ENCODE measurements at regions not wholly inside any gene's neighbourhood (a gene's known extent, or its start where the extent isn't known, plus 50 kb on each side); places are given as distances from the start of the nearest gene placed in this dataset.

DNA sequence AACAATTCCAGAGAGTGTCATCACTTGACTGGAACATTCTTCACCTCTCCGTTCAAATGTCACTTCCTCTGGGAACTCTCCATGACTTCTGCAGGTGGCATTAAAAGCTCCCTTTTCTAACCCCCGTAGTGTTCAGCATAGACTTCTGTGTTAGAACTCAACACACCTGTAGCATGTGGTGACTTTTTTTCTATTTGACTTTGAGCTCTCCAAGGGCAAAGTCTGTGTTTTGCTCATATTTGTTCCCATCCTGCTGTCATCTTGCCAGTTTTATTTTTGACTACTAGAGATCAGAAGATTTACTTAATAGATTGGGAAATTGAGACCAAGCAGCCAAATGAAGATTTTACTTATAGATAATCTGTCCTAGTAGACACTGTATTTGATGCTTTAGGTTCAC, 367.1 kb downstream of the INSC start:
- no peaks in the 10 kb centered on the region for H3K36me3 ChIP-seq
- H3K9me3 ChIP-seq = no peaks in the 10 kb centered on the region
- H3K27me3 ChIP-seq = no peaks in the 10 kb centered on the region
- DNase-seq = no peak
- H3K4me1 ChIP-seq = no peaks in the 10 kb centered on the region
- no peak for TF ChIP-seq CTCF (IDR thresholded peaks at IDR 0.05; ENCODE audit: low read depth, low read length)
- no peak overlapping the region for H3K4me3 ChIP-seq (ENCODE audit: low read depth, low read length)

- Histone ChIP-seq H3K4me3 (ENCODE audit: low read depth, low read length) (no peak overlapping the region), H3K27me3 (no peaks in the 10 kb centered on the region), H3K36me3 (no peaks in the 10 kb centered on the region), H3K4me1 (no peaks in the 10 kb centered on the region), H3K9me3 (no peaks in the 10 kb centered on the region)
- no peak for DNase-seq
- TF ChIP-seq CTCF (IDR thresholded peaks at IDR 0.05; ENCODE audit: low read depth, low read length) = no peak
These were observed 368.5 kb downstream of the INSC start for GRCh38 chr11:15483205-15483604.

GRCh38 chr11:15484398-15484797, 369.7 kb downstream of the INSC start:
- H3K36me3 ChIP-seq = no peaks in the 10 kb centered on the region
- H3K4me1 ChIP-seq = no peaks in the 10 kb centered on the region
- no peaks in the 10 kb centered on the region for H3K27me3 ChIP-seq
- H3K9me3 ChIP-seq = no peaks in the 10 kb centered on the region
- no peak for DNase-seq
- TF ChIP-seq CTCF (IDR thresholded peaks at IDR 0.05; ENCODE audit: low read depth, low read length) = no peak
- H3K4me3 ChIP-seq (ENCODE audit: low read depth, low read length) = no peak overlapping the region

DNA sequence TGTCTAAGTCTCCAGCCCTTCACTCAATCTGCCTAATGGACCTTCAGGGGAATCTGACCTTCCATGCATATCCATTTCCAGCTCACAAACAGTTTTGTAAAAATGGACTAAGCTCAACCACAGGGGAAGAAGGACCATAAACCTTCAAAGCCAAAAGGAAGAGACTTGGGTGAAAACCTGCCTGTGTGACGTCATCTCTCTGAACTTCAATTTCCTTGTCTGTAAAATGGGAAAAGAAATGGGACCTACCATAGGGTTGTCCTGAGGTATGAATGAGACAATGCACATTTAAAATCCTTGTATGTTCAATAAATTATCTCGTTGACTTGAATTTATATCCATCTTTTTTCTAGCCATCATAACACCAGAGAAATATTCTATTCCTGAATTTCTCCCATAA, 370.7 kb downstream of the INSC start:
- no peaks in the 10 kb centered on the region for H3K9me3 ChIP-seq

DNA sequence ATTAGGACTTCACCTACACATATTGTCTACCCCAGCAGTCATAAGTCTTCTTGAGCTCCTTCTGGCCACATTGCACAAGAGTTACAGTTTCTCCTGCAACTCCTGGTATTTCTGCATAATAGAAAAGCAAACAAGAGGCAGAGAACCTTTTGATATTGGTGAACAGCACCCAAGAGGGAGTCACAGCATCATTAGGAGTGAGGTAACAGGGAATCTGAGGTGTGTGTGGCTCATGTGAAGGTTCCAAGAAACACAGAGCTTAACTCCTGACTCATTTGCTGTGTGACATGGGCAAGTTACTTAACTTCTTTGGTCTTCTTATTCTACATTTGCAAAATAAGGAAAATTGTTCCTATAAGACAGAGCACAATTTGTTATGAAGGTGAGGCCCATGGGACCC, 374.6 kb downstream of the INSC start:
- H3K27me3 ChIP-seq = no peaks in the 10 kb centered on the region
- no peaks in the 10 kb centered on the region for H3K9me3 ChIP-seq
- no peak for TF ChIP-seq CTCF (IDR thresholded peaks at IDR 0.05; ENCODE audit: low read depth, low read length)
- DNase-seq = no peak
- H3K36me3 ChIP-seq = no peaks in the 10 kb centered on the region
- no peak overlapping the region for H3K4me3 ChIP-seq (ENCODE audit: low read depth, low read length)
- no peaks in the 10 kb centered on the region for H3K4me1 ChIP-seq

More for the DNA sequence above, 370.7 kb downstream of the INSC start:
- TF ChIP-seq CTCF (IDR thresholded peaks at IDR 0.05; ENCODE audit: low read depth, low read length) = no peak
- Histone ChIP-seq H3K4me3 (ENCODE audit: low read depth, low read length) (no peak overlapping the region), H3K36me3 (no peaks in the 10 kb centered on the region), H3K27me3 (no peaks in the 10 kb centered on the region), H3K4me1 (no peaks in the 10 kb centered on the region)
- DNase-seq = no peak

DNA sequence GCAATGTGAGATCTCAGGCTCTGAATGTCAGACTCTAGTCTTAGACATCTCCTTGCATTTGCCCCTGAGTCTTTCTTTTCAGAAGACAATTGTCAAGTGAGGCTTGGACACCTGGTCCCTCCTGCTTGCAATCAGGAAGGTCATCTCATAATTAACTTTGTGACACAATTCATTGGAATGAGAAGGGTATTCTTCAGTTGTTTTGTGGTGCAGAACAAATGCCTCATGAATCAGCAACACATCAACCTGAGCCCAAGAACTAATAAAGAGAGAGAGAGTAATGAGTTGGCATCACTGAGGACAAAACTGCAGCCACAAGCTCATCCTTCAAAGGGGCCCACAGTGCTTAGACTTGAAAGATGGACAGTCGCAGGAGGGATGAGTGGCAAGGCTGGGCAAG, 375.8 kb downstream of the INSC start:
- no peak for TF ChIP-seq CTCF (IDR thresholded peaks at IDR 0.05; ENCODE audit: low read depth, low read length)
- Histone ChIP-seq H3K27me3 (no peaks in the 10 kb centered on the region), H3K9me3 (no peaks in the 10 kb centered on the region), H3K36me3 (no peaks in the 10 kb centered on the region), H3K4me1 (no peaks in the 10 kb centered on the region), H3K4me3 (ENCODE audit: low read depth, low read length) (no peak overlapping the region)
- DNase-seq = no peak

Measured in BE2C (cell line).